Neuronal stem cell (in vitro differentiated cells): ENCODE measurements at regions not wholly inside any gene's neighbourhood (a gene's known extent, or its start where the extent isn't known, plus 50 kb on each side); places are given as distances from the start of the nearest gene placed in this dataset.
"Not testable (repeated sequence)": the region's sequence is repeated elsewhere in the genome, so short reads cannot be mapped to it uniquely, and the experiment has no call there.

Experiments
- DNase-seq: peaks from one replicate; pipeline ENCODE4 v3.0.0-alpha.2; 2013; ENCODE audit warnings: low spot score
- H2AFZ ChIP-seq: one replicate; pipeline ENCODE4 v1.6.1; 2013; ENCODE audit warnings: mild to moderate bottlenecking, low read length, inconsistent platforms
- H2AK5ac ChIP-seq: 2 replicates; pipeline ENCODE4 v1.6.1; 2013; ENCODE audit warnings: low read depth, mild to moderate bottlenecking, inconsistent platforms, low read length, moderate library complexity, mixed read lengths
- H2BK120ac ChIP-seq: 2 replicates; pipeline ENCODE4 v1.6.1; 2013; ENCODE audit warnings: low read depth, mild to moderate bottlenecking, inconsistent platforms, low read length, moderate library complexity, mixed read lengths
- H2BK12ac ChIP-seq: one replicate; pipeline ENCODE4 v1.6.1; 2013; ENCODE audit warnings: low read length, inconsistent platforms
- H2BK15ac ChIP-seq: 2 replicates; pipeline ENCODE4 v1.6.1; 2013; ENCODE audit warnings: mild to moderate bottlenecking, low read length, inconsistent platforms, mixed read lengths
- H2BK5ac ChIP-seq: one replicate; pipeline ENCODE4 v1.6.1; 2013; ENCODE audit warnings: inconsistent platforms, mild to moderate bottlenecking, low read length, moderate library complexity
- H3K14ac ChIP-seq: one replicate; pipeline ENCODE4 v1.6.1; 2013; ENCODE audit warnings: low read length, inconsistent platforms
- H3K18ac ChIP-seq: 2 replicates; pipeline ENCODE4 v1.6.1; 2013; ENCODE audit warnings: low read length, inconsistent platforms
- H3K23ac ChIP-seq: 2 replicates; pipeline ENCODE4 v1.6.1; 2013; ENCODE audit warnings: low read depth, mild to moderate bottlenecking, mixed read lengths, low read length, inconsistent platforms; ENCODE audit not compliant: poor library complexity
- H3K27ac ChIP-seq: replicated peaks from 3 replicates; pipeline ENCODE4 v1.5.1; 2013; ENCODE audit warnings: low read length, inconsistent platforms
- H3K27me3 ChIP-seq, 3 experiments: 2 replicates each; pipeline ENCODE4 v1.6.1; 2013; ENCODE audit warnings: low read length in 3 of 3, mild to moderate bottlenecking in 2 of 3, inconsistent platforms in 1 of 3, low read depth in 1 of 3, mixed read lengths in 1 of 3, moderate library complexity in 1 of 3; ENCODE audit not compliant: control insufficient read depth in 3 of 3, insufficient read depth in 3 of 3
- H3K36me3 ChIP-seq, 2 donors: replicated peaks in 1 of 2; 2 replicates each; pipeline ENCODE4 v1.6.1; 2013; ENCODE audit warnings: low read length in 2 of 2; ENCODE audit not compliant: control insufficient read depth in 2 of 2, insufficient read depth in 2 of 2
- H3K4ac ChIP-seq: 2 replicates; pipeline ENCODE4 v1.6.1; 2013; ENCODE audit warnings: inconsistent platforms, mild to moderate bottlenecking, low read length, moderate library complexity
- H3K4me1 ChIP-seq, 2 donors: 1 replicate in 1 of 2; 2 replicates in 1 of 2; pipeline ENCODE4 v1.6.1; 2013; ENCODE audit warnings: low read length in 2 of 2, low read depth in 1 of 2; ENCODE audit not compliant: control insufficient read depth in 2 of 2, insufficient read depth in 1 of 2
- H3K4me2 ChIP-seq: one replicate; pipeline ENCODE4 v1.6.1; 2013; ENCODE audit warnings: mild to moderate bottlenecking, low read length, inconsistent platforms; ENCODE audit not compliant: insufficient read depth, poor library complexity, severe bottlenecking
- H3K4me3 ChIP-seq, 2 donors: 2 replicates each; pipeline ENCODE4 v1.5.1; 2013; ENCODE audit warnings: low read length in 2 of 2, mild to moderate bottlenecking in 2 of 2, inconsistent platforms in 1 of 2, moderate library complexity in 1 of 2
- H3K79me1 ChIP-seq: one replicate; pipeline ENCODE4 v1.6.1; 2013; ENCODE audit warnings: low read depth, mild to moderate bottlenecking, inconsistent platforms, low read length, moderate library complexity
- H3K9ac ChIP-seq: one replicate; pipeline ENCODE4 v1.6.1; 2013; ENCODE audit warnings: mild to moderate bottlenecking, low read depth, low read length, inconsistent platforms; ENCODE audit not compliant: poor library complexity
- H3K9me3 ChIP-seq, 2 donors: replicated peaks in 1 of 2; 2 replicates each; pipeline versions ENCODE3 to v1.6.1; 2013; ENCODE audit warnings: low read length in 2 of 2, mild to moderate bottlenecking in 2 of 2, inconsistent platforms in 1 of 2, low read depth in 1 of 2, mixed read lengths in 1 of 2, moderate library complexity in 1 of 2; ENCODE audit not compliant: control insufficient read depth in 2 of 2, insufficient read depth in 1 of 2
- H4K8ac ChIP-seq: one replicate; pipeline ENCODE4 v1.6.1; 2013; ENCODE audit warnings: low read depth, mild to moderate bottlenecking, inconsistent platforms, low read length, moderate library complexity
- H4K91ac ChIP-seq: one replicate; pipeline ENCODE4 v1.6.1; 2013; ENCODE audit warnings: low read length, low read depth, mild to moderate bottlenecking, inconsistent platforms; ENCODE audit not compliant: poor library complexity
- WGBS, 2 donors: extraction: QIAGEN DNeasy Blood & Tissue Kit; methylation state at CpG; one replicate each; pipeline ENCODE4 v1.1.7; 2013; ENCODE audit warnings: missing lambda C conversion rate in 2 of 2, mixed read lengths in 1 of 2; ENCODE audit not compliant: insufficient read length in 2 of 2, insufficient replicate concordance in 1 of 2; ENCODE audit errors: extremely low coverage in 2 of 2; 5-methylcytosine and 5-hydroxymethylcytosine counted together

DNA sequence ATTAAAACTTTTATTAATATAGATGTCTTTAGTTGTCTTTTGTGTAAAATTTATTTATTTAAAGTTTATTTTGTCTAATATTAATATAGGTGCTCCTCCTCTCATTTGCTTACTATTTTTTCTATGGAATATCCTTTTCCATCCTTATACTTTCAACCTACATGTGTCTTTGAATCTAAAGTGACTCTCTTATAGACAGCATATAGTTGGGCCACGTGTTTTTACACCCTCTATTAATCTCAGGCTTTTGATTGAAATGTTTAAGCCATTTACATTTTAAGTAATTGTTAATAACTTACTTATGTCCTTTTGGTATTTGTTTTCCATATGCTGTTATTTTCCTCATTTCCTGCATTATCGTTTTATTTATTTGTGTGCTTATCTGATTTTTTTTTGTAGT, 74.4 kb upstream of the LRFN5 start:
- Histone ChIP-seq H3K4me1 (no peaks in the 10 kb centered on the region), H3K79me1 (no peaks in the 10 kb centered on the region), H3K9ac (no peak overlapping the region), H3K23ac (no peak overlapping the region), H4K8ac (no peak overlapping the region), H3K4me3 (no peak overlapping the region), H3K36me3 (no peaks in the 10 kb centered on the region), H3K27ac (no peak overlapping the region), H2AK5ac (no peak overlapping the region), H3K4me2 (no peak overlapping the region), H3K9me3 (no peaks in the 10 kb centered on the region), H2BK120ac (no peak overlapping the region), H2BK12ac (no peak overlapping the region), H3K18ac (no peak overlapping the region), H4K91ac (no peak overlapping the region), H2AFZ (no peak overlapping the region), H2BK5ac (no peak overlapping the region), H2BK15ac (no peak overlapping the region), H3K14ac (no peak overlapping the region), H3K4ac (no peak overlapping the region), H3K27me3 (no peaks in the 10 kb centered on the region)
- no peak for DNase-seq
- no CpG with 5 or more reads among the region's 2 CpGs for WGBS, 2 donors

DNA sequence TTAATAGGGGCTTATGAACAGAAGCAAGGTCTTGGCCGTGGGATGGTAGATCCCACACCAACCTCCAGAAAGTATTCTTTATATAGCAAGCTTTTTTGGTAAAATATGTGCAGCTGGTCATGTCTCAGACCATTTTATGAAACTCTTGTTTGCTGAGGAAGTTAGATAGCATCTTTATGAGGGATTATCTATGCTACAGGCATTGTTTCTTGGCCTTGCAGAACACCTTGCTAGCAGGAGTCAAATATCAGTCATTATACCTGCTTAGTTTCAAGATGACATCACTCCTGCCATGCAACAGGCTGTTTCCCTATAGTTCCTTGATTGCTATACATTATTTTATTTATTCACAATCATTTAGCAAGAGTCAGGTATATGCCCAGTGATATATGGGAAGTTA, 84.8 kb upstream of the LRFN5 start:
- Histone ChIP-seq H3K23ac (no peak overlapping the region), H2BK12ac (no peak overlapping the region), H3K4me1 (no peaks in the 10 kb centered on the region), H3K27ac (no peak overlapping the region), H3K9me3 (no peaks in the 10 kb centered on the region), H3K9ac (no peak overlapping the region), H3K4me2 (no peak overlapping the region), H2BK15ac (no peak overlapping the region), H2BK5ac (no peak overlapping the region), H3K4me3 (no peak overlapping the region), H3K79me1 (no peaks in the 10 kb centered on the region), H4K91ac (no peak overlapping the region), H3K18ac (no peak overlapping the region), H3K14ac (no peak overlapping the region), H2AK5ac (no peak overlapping the region), H2AFZ (no peak overlapping the region), H3K27me3 (no peaks in the 10 kb centered on the region), H3K36me3 (no peaks in the 10 kb centered on the region), H3K4ac (no peak overlapping the region), H2BK120ac (no peak overlapping the region), H4K8ac (no peak overlapping the region)
- no CpG with 5 or more reads among the region's 1 CpG for WGBS, 2 donors
- DNase-seq = no peak

DNA sequence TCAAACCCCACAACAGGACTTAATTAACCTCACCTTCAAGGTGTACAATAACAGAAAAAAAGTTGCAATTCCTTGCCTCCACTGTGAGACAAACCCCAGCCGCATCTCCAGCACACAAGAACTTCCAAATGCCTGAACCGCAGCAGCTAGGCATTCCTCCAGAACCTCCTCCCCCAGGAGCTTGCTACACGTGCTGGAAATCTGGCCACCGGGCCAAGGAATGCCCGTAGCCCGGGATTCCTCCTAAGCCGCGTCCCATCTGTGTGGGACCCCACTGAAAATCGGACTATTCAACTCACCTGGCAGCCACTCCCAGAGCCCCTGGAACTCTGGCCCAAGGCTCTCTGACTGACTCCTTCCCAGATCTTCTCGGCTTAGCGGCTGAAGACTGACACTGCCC, 88.6 kb upstream of the LRFN5 start:
- not testable (repeated sequence) for H3K9ac ChIP-seq, H3K23ac ChIP-seq, H2AFZ ChIP-seq, H2AK5ac ChIP-seq, H3K27me3 ChIP-seq, H3K9me3 ChIP-seq, DNase-seq, H4K8ac ChIP-seq, H3K14ac ChIP-seq, H2BK12ac ChIP-seq, H3K27ac ChIP-seq, H3K36me3 ChIP-seq, H3K4me1 ChIP-seq, H3K4me2 ChIP-seq, H2BK15ac ChIP-seq, H2BK5ac ChIP-seq, H3K4me3 ChIP-seq, H3K79me1 ChIP-seq, H3K4ac ChIP-seq, H4K91ac ChIP-seq, H2BK120ac ChIP-seq, H3K18ac ChIP-seq
- WGBS, 2 donors = no CpG with 5 or more reads among the region's 11 CpGs

DNA sequence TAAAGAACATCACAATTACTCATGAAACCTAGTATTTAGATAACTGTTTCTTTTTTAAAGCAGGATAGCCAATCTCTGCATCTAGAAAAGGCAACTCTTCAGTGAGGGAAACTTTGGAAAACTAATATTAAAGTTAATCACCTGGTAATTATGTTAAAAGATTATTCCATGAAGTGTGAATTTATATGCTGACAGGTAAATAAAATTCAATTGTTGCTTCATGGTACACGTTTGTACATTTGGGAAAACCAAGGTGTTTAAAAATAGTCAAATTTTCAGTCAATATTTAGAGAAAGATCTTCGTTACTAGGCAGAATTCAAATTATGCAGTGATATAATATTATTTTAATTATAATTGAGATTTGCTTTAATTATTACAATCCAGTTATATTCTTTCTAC, 100.1 kb upstream of the LRFN5 start:
- Histone ChIP-seq H2BK12ac (no peak overlapping the region), H3K9me3 (no peaks in the 10 kb centered on the region), H2AK5ac (no peak overlapping the region), H2BK120ac (no peak overlapping the region), H4K8ac (no peak overlapping the region), H3K14ac (no peak overlapping the region), H3K4me3 (no peak overlapping the region), H3K23ac (no peak overlapping the region), H2AFZ (no peak overlapping the region), H3K27me3 (no peaks in the 10 kb centered on the region), H3K9ac (no peak overlapping the region), H4K91ac (no peak overlapping the region), H3K27ac (no peak overlapping the region), H3K36me3 (no peaks in the 10 kb centered on the region), H3K4ac (no peak overlapping the region), H3K18ac (no peak overlapping the region), H2BK15ac (no peak overlapping the region), H3K4me2 (no peak overlapping the region), H3K79me1 (no peaks in the 10 kb centered on the region), H2BK5ac (no peak overlapping the region), H3K4me1 (no peaks in the 10 kb centered on the region)
- no CpG with 5 or more reads among the region's 2 CpGs for WGBS, 2 donors
- DNase-seq = no peak
